Endothelial cell (in vitro differentiated cells): ENCODE measurements at regions not wholly inside any gene's neighbourhood (a gene's known extent, or its start where the extent isn't known, plus 50 kb on each side); places are given as distances from the start of the nearest gene placed in this dataset.

ENCODE experiments used
- DNase-seq: peaks from one replicate; pipeline ENCODE4 v3.0.0; 2021; ENCODE audit warnings: low spot score
- H3K27ac Mint-ChIP-seq: one replicate; pipeline ENCODE4 v1.8.0; 2021; ENCODE audit warnings: mixed read lengths, inconsistent platforms; ENCODE audit not compliant: unreplicated experiment
- H3K27me3 Mint-ChIP-seq: one replicate; pipeline ENCODE4 v1.8.0; 2021; ENCODE audit warnings: mild to moderate bottlenecking, moderate library complexity, mixed read lengths, inconsistent platforms; ENCODE audit not compliant: unreplicated experiment
- H3K36me3 Mint-ChIP-seq: one replicate; pipeline ENCODE4 v1.8.0; 2021; ENCODE audit warnings: mild to moderate bottlenecking, low read depth, mixed read lengths, inconsistent platforms; ENCODE audit not compliant: unreplicated experiment
- H3K4me1 Mint-ChIP-seq: one replicate; pipeline ENCODE4 v1.8.0; 2021; ENCODE audit warnings: mild to moderate bottlenecking, mixed read lengths, inconsistent platforms; ENCODE audit not compliant: unreplicated experiment
- H3K4me3 Mint-ChIP-seq: one replicate; pipeline ENCODE4 v1.8.0; 2021; ENCODE audit warnings: mild to moderate bottlenecking, mixed read lengths, inconsistent platforms; ENCODE audit not compliant: unreplicated experiment
- H3K9me3 Mint-ChIP-seq: one replicate; pipeline ENCODE4 v1.8.0; 2021; ENCODE audit warnings: mixed read lengths, inconsistent platforms; ENCODE audit not compliant: unreplicated experiment
- CTCF ChIP-seq: fragments of 200-600 bp; sonication (generic); IDR thresholded peaks from one replicate; pipeline ENCODE4 v1.5.0; 2021; ENCODE audit warnings: antibody characterized with exemption; ENCODE audit not compliant: unreplicated experiment

DNA sequence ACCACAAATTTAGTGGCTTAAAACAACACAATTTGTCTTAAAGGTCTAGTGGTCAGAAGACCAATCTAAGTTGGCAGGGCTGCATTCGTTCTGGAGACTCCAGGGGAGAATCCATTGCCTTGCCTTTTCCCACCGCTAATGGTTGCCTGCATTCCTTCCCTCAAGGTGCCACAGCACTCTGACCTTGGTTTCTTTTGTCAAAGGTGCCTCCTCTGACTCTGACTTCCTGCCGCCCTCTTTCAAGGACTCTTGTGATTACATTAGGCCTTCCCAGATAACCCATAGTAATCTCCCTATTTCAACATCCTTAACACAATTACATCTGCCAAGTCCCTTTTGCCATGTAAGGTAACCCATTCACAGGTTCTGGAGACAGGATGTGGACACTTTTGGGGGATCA lies 145.3 kb downstream of the S1PR1 start:
- peaks cover 2% of the 10 kb centered on the region for H3K27me3 Mint-ChIP-seq

DNA sequence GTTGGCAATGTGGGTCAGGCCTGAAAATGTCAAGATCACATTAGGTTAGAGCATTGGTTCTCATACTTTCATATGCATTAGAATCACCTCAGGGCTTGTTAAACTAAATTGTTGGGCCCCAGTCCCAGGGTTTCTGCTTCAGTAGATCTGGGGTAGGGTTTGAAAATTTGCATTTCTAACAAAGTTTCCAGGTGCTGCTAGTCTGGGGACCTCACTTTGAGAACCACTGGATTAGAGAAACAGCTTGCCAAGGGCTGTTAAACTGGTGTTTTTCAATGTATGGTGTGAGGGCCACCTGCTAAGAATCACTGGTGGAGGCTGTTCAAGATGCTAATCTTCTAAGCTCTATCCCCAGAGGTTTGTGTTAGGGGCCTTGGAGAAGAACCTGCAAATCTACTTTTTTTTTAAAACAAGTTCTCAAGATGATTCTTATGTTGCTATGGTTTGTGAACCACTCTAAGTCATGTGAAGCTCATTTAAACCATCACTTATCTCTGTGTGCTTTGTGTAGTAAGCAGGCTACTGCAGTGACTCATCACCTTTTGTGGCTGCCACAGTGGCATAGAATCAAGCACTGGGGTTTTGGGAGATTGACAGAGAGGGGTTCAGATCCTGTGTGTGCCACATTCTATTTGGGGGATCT lies 152.2 kb downstream of the S1PR1 start:
- no peak overlapping the region for H3K4me3 Mint-ChIP-seq
- no peaks in the 10 kb centered on the region for H3K4me1 Mint-ChIP-seq
- peaks cover 1% of the 10 kb centered on the region for H3K27me3 Mint-ChIP-seq

More for the DNA sequence above, 145.3 kb downstream of the S1PR1 start:
- Mint-ChIP-seq H3K4me3 (no peak overlapping the region), H3K9me3 (no peaks in the 10 kb centered on the region), H3K4me1 (peaks cover 6% of the 10 kb centered on the region), H3K36me3 (peaks cover 4% of the 10 kb centered on the region), H3K27ac (no peak overlapping the region)
- no peak for TF ChIP-seq CTCF
- no peak for DNase-seq

DNA sequence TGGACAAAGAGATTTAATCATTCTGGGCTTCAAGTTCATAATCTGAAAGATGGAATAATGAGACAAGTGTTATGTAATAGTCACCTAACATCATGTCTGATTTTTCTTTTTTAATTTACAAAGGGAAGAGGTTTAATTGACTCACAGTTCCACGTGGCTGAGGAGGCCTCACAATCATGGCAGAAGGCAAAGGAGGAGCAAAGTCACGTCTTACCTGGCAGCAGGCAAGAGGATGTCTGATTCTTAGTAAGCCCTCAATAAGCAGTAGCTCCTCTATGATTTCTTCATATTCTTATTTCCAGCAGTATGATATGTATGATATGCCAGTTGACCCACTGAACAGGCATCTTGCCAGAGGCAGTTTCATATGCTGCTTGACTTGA lies 152.7 kb downstream of the S1PR1 start:
- Mint-ChIP-seq H3K27ac (no peak overlapping the region), H3K36me3 (peaks cover 9% of the 10 kb centered on the region), H3K27me3 (peaks cover 1% of the 10 kb centered on the region), H3K9me3 (no peaks in the 10 kb centered on the region), H3K4me1 (no peaks in the 10 kb centered on the region), H3K4me3 (no peak overlapping the region)
- TF ChIP-seq CTCF = no peak
- no peak for DNase-seq

More for the DNA sequence above, 152.2 kb downstream of the S1PR1 start:
- Mint-ChIP-seq H3K27ac (no peak overlapping the region), H3K36me3 (peaks cover 9% of the 10 kb centered on the region), H3K9me3 (no peaks in the 10 kb centered on the region)
- no peak for DNase-seq
- TF ChIP-seq CTCF = no peak

- Mint-ChIP-seq H3K9me3 (no peaks in the 10 kb centered on the region), H3K4me3 (no peak overlapping the region), H3K4me1 (no peaks in the 10 kb centered on the region), H3K27me3 (no peaks in the 10 kb centered on the region), H3K27ac (no peak overlapping the region), H3K36me3 (peaks cover 5% of the 10 kb centered on the region)
- DNase-seq = no peak
- no peak for TF ChIP-seq CTCF
Measured at GRCh38 chr1:101392552-101392951, 155.7 kb downstream of the S1PR1 start.

DNA sequence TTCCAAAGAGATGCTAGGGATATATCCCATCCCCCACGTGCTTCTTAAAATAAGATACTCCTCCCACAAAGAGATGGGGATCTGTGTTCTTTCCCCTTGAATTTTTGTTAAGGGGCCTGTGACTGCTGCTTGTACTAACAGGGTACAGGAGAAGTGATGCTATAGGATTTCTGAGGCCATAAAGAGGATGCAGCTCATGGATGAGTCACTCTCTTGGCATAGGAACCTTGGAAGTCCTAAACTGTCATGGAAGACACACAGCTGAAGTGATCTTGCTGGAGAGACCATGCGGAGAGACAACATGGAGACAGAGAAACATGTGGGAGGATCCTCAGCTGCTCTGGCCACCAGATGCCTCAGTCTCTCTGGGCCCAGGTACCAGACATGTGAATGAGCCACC lies 157.2 kb downstream of the S1PR1 start:
- Mint-ChIP-seq H3K36me3 (no peaks in the 10 kb centered on the region), H3K4me1 (no peaks in the 10 kb centered on the region), H3K27ac (no peak overlapping the region), H3K9me3 (no peaks in the 10 kb centered on the region), H3K4me3 (no peak overlapping the region), H3K27me3 (no peaks in the 10 kb centered on the region)
- DNase-seq = no peak
- TF ChIP-seq CTCF = no peak
